Lower leg skin (tissue), 4 donors: ENCODE measurements at regions not wholly inside any gene's neighbourhood (a gene's known extent, or its start where the extent isn't known, plus 50 kb on each side); places are given as distances from the start of the nearest gene placed in this dataset.

Experiments used
- DNase-seq, 2 donors: peaks; one replicate each; pipeline ENCODE4 v3.0.0-alpha.2; 2019; ENCODE audit warnings: low spot score in 2 of 2
- H3K4me3 ChIP-seq: fragments of 200-600 bp; sonication (generic); 2 replicates; pipeline ENCODE4 v1.5.1; 2017; ENCODE audit warnings: mild to moderate bottlenecking, low read depth; ENCODE audit not compliant: poor library complexity, severe bottlenecking
- CTCF ChIP-seq, 3 donors: fragments of 450-650 bp; IDR thresholded peaks; one replicate each; pipeline ENCODE4 v1.5.1; 2016; ENCODE audit warnings: antibody characterized with exemption in 3 of 3, mild to moderate bottlenecking in 3 of 3, moderate library complexity in 2 of 3
- POLR2A ChIP-seq, 2 donors: fragments of 450-650 bp; IDR thresholded peaks; one replicate each; pipeline ENCODE4 v1.6.1; 2016 to 2017; ENCODE audit warnings: antibody characterized with exemption in 2 of 2, mild to moderate bottlenecking in 1 of 2, moderate library complexity in 1 of 2
- WGBS, 2 donors: methylation state at CpG; one replicate each; pipeline ENCODE4 v1.1.5; 2018; 5-methylcytosine and 5-hydroxymethylcytosine counted together
- intact Hi-C: fragments of 100-400 bp; cut with DNase I; formaldehyde crosslinking; loops from one replicate; pipeline ENCODE4 v1.15.0; 2023; ENCODE audit warnings: low total_unique reads

DNA sequence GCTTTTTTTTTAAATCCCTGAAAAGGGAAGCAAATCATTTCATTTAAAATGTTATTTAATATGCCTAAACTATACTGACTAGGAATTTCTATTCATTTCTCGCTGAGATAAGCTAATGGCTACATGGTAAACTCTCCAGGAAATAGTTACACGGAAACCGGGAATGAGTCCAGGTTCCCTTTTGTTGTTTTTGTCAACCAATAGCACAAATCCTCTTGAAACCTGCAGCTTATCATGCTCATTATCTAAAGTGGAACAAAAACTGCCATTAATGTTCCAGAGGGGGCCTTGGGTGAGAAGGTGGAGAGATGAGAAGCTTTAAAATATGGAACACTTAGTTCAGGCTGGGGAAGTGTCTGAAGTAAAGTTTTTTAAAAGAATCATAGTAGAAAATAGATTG lies 113.5 kb upstream of the ALCAM start:
- WGBS, 2 donors, result 53 to 57% methylated on average over 3 of the region's 3 CpGs
- TF ChIP-seq CTCF (IDR thresholded peaks at IDR 0.05) (no peak), POLR2A (IDR thresholded peaks at IDR 0.05) (no peak)
- intact Hi-C loops, result no loop called here
- no peak overlapping the region for H3K4me3 ChIP-seq
- no peak for DNase-seq

- no peak for DNase-seq
- TF ChIP-seq CTCF (IDR thresholded peaks at IDR 0.05) (no peak), POLR2A (IDR thresholded peaks at IDR 0.05) (no peak)
- WGBS, 2 donors, result 85 to 95% methylated on average over 2 of the region's 2 CpGs
- intact Hi-C loops, result no loop called here
- H3K4me3 ChIP-seq, result no peak overlapping the region
These were observed 112.6 kb upstream of the ALCAM start for GRCh38 chr3:105254154-105254553.

GRCh38 chr3:105255350-105255749 lies 111.4 kb upstream of the ALCAM start:
- no peak overlapping the region for H3K4me3 ChIP-seq
- WGBS, 2 donors, result 37 to 46% methylated on average over 2 of the region's 2 CpGs
- no peak for TF ChIP-seq CTCF (IDR thresholded peaks at IDR 0.05)
- no peak for TF ChIP-seq POLR2A (IDR thresholded peaks at IDR 0.05)
- intact Hi-C loops, result no loop called here
- DNase-seq, result no peak

- intact Hi-C loops, result no loop called here
- H3K4me3 ChIP-seq, result no peak overlapping the region
- whole genome bisulfite sequencing, 2 donors, result 49 to 71% methylated on average over 2 of the region's 2 CpGs
- TF ChIP-seq CTCF (IDR thresholded peaks at IDR 0.05), result no peak
- TF ChIP-seq POLR2A (IDR thresholded peaks at IDR 0.05), result no peak
- no peak for DNase-seq
These were observed 107.2 kb upstream of the ALCAM start for GRCh38 chr3:105259496-105259895.

- TF ChIP-seq POLR2A (IDR thresholded peaks at IDR 0.05) (no peak), CTCF (IDR thresholded peaks at IDR 0.05) (no peak)
- H3K4me3 ChIP-seq, result no peak overlapping the region
- intact Hi-C loops, result no loop called here
- no peak for DNase-seq
- WGBS, 2 donors, result 82 to 85% methylated on average over 4 of the region's 4 CpGs
These were observed 106.3 kb upstream of the ALCAM start for GRCh38 chr3:105260385-105260784.

- no peak for DNase-seq
- no peak overlapping the region for H3K4me3 ChIP-seq
- intact Hi-C loops, result no loop called here
- TF ChIP-seq POLR2A (IDR thresholded peaks at IDR 0.05) (no peak), CTCF (IDR thresholded peaks at IDR 0.05) (no peak)
These were observed 92.2 kb upstream of the ALCAM start for GRCh38 chr3:105274536-105274935.
